HepG2 (cell line): ENCODE measurements at regions not wholly inside any gene's neighbourhood (a gene's known extent, or its start where the extent isn't known, plus 50 kb on each side); places are given as distances from the start of the nearest gene placed in this dataset.

Experiments
- ATAC-seq: fragments of 200-7000 bp; cut with Tn5 transposase; 3 replicates; pipeline ENCODE4 v1.9.1; 2020; ENCODE audit warnings: mild to moderate bottlenecking, moderate library complexity
- BruUV-seq: library from RNA; stranded (reverse); fragments of 400-500 nt; replicated peaks from 2 replicates; lab custom pipeline; 2021; lab: Mats Ljungman, UMichigan
- CTCF ChIA-PET: fragments of 300-600 bp; formaldehyde crosslinking; extraction: SDS; loops from one replicate; lab custom pipeline; 2021; ENCODE audit warnings: low total read pairs, inconsistent platforms, low intra/inter-chr PET ratio; lab: Yijun Ruan, JAX
- POLR2A ChIA-PET: fragments of 350-600 bp; sonication (Branson Sonifier 250); formaldehyde crosslinking; loops from one replicate; lab custom pipeline; 2020; ENCODE audit warnings: antibody characterized with exemption, inconsistent platforms; lab: Yijun Ruan, JAX
- DNase-seq: peaks from one replicate; pipeline ENCODE4 v3.0.0-alpha.2; 2015; ENCODE audit warnings: low spot score
- FAIRE-seq: peaks from 3 replicates; lab custom pipeline; 2011; peaks lifted over from hg19 to GRCh38; lab: Jason Lieb, UNC
- H2AFZ ChIP-seq: one replicate; pipeline ENCODE4 v1.6.1; 2011; ENCODE audit warnings: low read length, inconsistent platforms
- H3K27ac ChIP-seq: fragments of 300-600 bp; 3 replicates; pipeline ENCODE4 v1.8.0; 2011; ENCODE audit warnings: mixed run types, mild to moderate bottlenecking, mixed read lengths, low read length, inconsistent platforms; ENCODE audit not compliant: insufficient read depth; ENCODE audit errors: extremely low read length
- H3K27me3 ChIP-seq, 2 experiments: fragments of 200-600 bp in 1 of 2; 2 replicates in 1 of 2; 3 replicates in 1 of 2; pipeline versions ENCODE4 v1.6.0 to v1.8.0; 2011; ENCODE audit warnings: low read length in 2 of 2, mild to moderate bottlenecking in 2 of 2, moderate library complexity in 2 of 2, inconsistent platforms in 1 of 2; ENCODE audit not compliant: insufficient read depth in 2 of 2, control insufficient read depth in 1 of 2
- H3K36me3 ChIP-seq, 2 experiments: fragments of 200-600 bp in 1 of 2; replicated peaks in 1 of 2; 2 replicates in 1 of 2; 3 replicates in 1 of 2; pipeline versions ENCODE4 v1.5.1 to v1.8.0; 2011; ENCODE audit warnings: low read length in 2 of 2, inconsistent platforms in 1 of 2; ENCODE audit not compliant: insufficient read depth in 2 of 2, control insufficient read depth in 1 of 2
- H3K4me1 ChIP-seq: 2 replicates; pipeline ENCODE4 v1.5.1; 2012; ENCODE audit warnings: low read length, inconsistent platforms; ENCODE audit not compliant: insufficient read depth
- H3K4me2 ChIP-seq: 2 replicates; pipeline ENCODE4 v1.6.0; 2011; ENCODE audit warnings: low read depth, low read length, inconsistent platforms
- H3K4me3 ChIP-seq, 3 experiments: fragments of 200-600 bp in 1 of 3; sonication (generic), shearing (Covaris generic) in 1 of 3; replicated peaks in 1 of 3; 2 replicates each; pipeline ENCODE4 v1.5.1; 2011 to 2016; ENCODE audit warnings: low read length in 3 of 3, inconsistent platforms in 2 of 3, low read depth in 2 of 3, mild to moderate bottlenecking in 2 of 3, control low read depth in 1 of 3, mixed read lengths in 1 of 3; ENCODE audit not compliant: insufficient read depth in 1 of 3
- H3K79me2 ChIP-seq: one replicate; pipeline ENCODE4 v1.6.1; 2011; ENCODE audit warnings: low read length, inconsistent platforms; ENCODE audit not compliant: insufficient read depth
- H3K9ac ChIP-seq: 2 replicates; pipeline ENCODE4 v1.6.0; 2011; ENCODE audit warnings: mild to moderate bottlenecking, low read depth, low read length, inconsistent platforms; ENCODE audit not compliant: insufficient read depth
- H3K9me3 ChIP-seq: 2 replicates; pipeline ENCODE4 v1.5.1; 2012; ENCODE audit warnings: mild to moderate bottlenecking, low read length
- H4K20me1 ChIP-seq: 2 replicates; pipeline ENCODE4 v1.6.0; 2011; ENCODE audit warnings: inconsistent platforms, mild to moderate bottlenecking, low read length, moderate library complexity; ENCODE audit not compliant: insufficient read depth
- CC2D1A ChIP-seq: sonication (generic); formaldehyde crosslinking; IDR thresholded peaks from 2 replicates; pipeline ENCODE4 v1.8.1; 2023; ENCODE audit warnings: mild to moderate bottlenecking, missing genetic modification reagents
- CREB1 ChIP-seq, 2 experiments: fragments of 450-650 bp in 1 of 2; IDR thresholded peaks; 2 replicates each; pipeline ENCODE4 v1.6.1; 2016 to 2017; ENCODE audit warnings: control low read depth in 1 of 2, mild to moderate bottlenecking in 1 of 2, missing compliant biosample characterization in 1 of 2, missing genetic modification characterization in 1 of 2
- DNMT1 ChIP-seq: sonication (generic); formaldehyde crosslinking; IDR thresholded peaks from 2 replicates; pipeline ENCODE4 v1.5.1; 2020; ENCODE audit warnings: mild to moderate bottlenecking, missing genetic modification reagents
- HMG20A ChIP-seq: IDR thresholded peaks from 2 replicates; pipeline ENCODE4 v1.6.1; 2016; ENCODE audit warnings: borderline replicate concordance
- HOXA5 ChIP-seq: sonication (generic); formaldehyde crosslinking; IDR thresholded peaks from 2 replicates; pipeline ENCODE4 v1.4.0; 2020; ENCODE audit warnings: missing genetic modification reagents
- NCOA2 ChIP-seq: sonication (generic); formaldehyde crosslinking; IDR thresholded peaks from 2 replicates; pipeline ENCODE4 v1.8.0; 2022; ENCODE audit warnings: inconsistent platforms
- PHF20 ChIP-seq: sonication (generic); formaldehyde crosslinking; IDR thresholded peaks from 2 replicates; pipeline ENCODE4 v1.5.0; 2020; ENCODE audit warnings: mild to moderate bottlenecking, missing genetic modification reagents
- PRPF4 ChIP-seq: fragments of 200-400 bp; formaldehyde crosslinking; IDR thresholded peaks from 2 replicates; pipeline ENCODE4 v1.6.1; 2016; ENCODE audit warnings: low read length, low read depth; ENCODE audit not compliant: poor library complexity, severe bottlenecking
- SAFB2 ChIP-seq: sonication (generic); formaldehyde crosslinking; IDR thresholded peaks from 2 replicates; pipeline ENCODE4 v1.5.1; 2020; ENCODE audit warnings: missing genetic modification reagents, low read depth, mild to moderate bottlenecking, borderline replicate concordance
- ZNF543 ChIP-seq: sonication (generic); formaldehyde crosslinking; IDR thresholded peaks from 2 replicates; pipeline ENCODE4 v1.4.0; 2020; ENCODE audit warnings: mild to moderate bottlenecking, missing genetic modification reagents
- ZNF816 ChIP-seq: sonication (generic); formaldehyde crosslinking; IDR thresholded peaks from 2 replicates; pipeline ENCODE4 v1.8.0; 2022; ENCODE audit warnings: missing genetic modification reagents, mild to moderate bottlenecking, borderline replicate concordance
- WGBS: methylation state at CpG from one replicate; pipeline ENCODE4 v1.1.6; 2017; ENCODE audit warnings: low lambda C conversion rate; 5-methylcytosine and 5-hydroxymethylcytosine counted together
- in situ Hi-C: cut with HindIII; loops from 2 replicates; pipeline ENCODE4 v1.10.0; 2017; ENCODE audit warnings: low pct_unique_long_range_greater_than_20kb; ENCODE audit not compliant: extremely low pct_ligation_motif_present
- intact Hi-C: fragments of 100-400 bp; cut with micrococcal nuclease; formaldehyde crosslinking; loops from one replicate; pipeline ENCODE4 v1.10.0; 2022; ENCODE audit not compliant: unreplicated experiment
- TF ChIP-seq, protein P1 (sequence below): sonication (generic); formaldehyde crosslinking; IDR thresholded peaks from 2 replicates; pipeline ENCODE4 v1.4.0; 2020; ENCODE audit warnings: missing genetic modification reagents, borderline replicate concordance
- TF ChIP-seq, protein P2 (sequence below): IDR thresholded peaks from 2 replicates; pipeline ENCODE4 v1.6.1; 2016; ENCODE audit warnings: low read depth
- TF ChIP-seq, protein P3 (sequence below): conservative IDR thresholded peaks from 2 replicates; pipeline ENCODE4 v1.6.1; 2018; ENCODE audit warnings: missing genetic modification reagents
- TF ChIP-seq, protein P4 (sequence below): sonication (generic); formaldehyde crosslinking; IDR thresholded peaks from 2 replicates; pipeline ENCODE4 v1.4.0; 2020; ENCODE audit warnings: mild to moderate bottlenecking, missing genetic modification reagents

DNA sequence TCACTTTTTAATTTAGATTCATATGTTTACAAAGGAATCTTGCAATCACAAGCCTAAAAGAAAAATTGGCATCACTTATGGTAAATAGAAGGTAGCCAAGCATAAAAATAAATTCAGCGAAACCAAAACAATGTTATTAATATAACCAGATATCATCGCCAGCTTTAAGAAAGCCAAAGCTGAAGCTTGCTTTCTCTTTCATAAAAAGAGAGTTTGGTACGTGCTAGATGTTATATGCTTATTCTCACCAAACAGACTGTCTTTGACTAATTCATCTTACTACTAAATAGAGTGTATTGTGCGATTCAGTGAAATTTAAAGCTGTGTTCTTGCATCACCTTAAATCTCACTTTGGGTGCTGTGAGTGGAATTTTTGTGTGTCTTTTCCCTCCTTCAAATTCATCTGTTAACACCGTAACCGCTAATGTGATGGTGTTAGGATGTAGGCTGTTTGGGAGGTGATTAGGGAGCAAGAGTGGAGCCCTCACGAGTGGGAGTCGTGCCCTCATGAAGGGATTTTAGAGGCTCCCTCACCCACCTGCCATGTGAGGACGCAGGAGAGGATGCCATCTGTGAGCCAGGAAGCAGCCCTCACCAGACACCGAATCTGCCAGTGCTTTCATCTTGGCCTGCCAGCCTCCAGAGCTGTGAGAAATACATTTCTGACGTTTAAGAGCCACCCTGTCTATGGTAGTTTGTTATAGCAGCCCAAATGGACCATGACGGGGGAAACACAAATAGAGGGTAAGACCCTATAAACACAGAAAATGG is 134.1 kb upstream of the TMEM45B start:
- no peaks in the 10 kb centered on the region for H3K27me3 ChIP-seq
- H3K9ac ChIP-seq, result no peak overlapping the region
- H3K4me2 ChIP-seq, result no peak overlapping the region
- H3K36me3 ChIP-seq, result no peaks in the 10 kb centered on the region
- WGBS, result 51% methylated on average over 12 of the region's 12 CpGs
- H3K4me3 ChIP-seq, result no peak overlapping the region
- no TSS peak for BruUV-seq
- H2AFZ ChIP-seq, result no peak overlapping the region
- CTCF ChIA-PET, result no interaction called here
- no peaks in the 10 kb centered on the region for H3K79me2 ChIP-seq
- no peak overlapping the region for H3K27ac ChIP-seq
- intact Hi-C loops, result no loop called here
- POLR2A ChIA-PET, result no interaction called here
- in situ Hi-C loops, result loop anchor here (25.0 kb wide), 1 partner anchor 794 kb away; the partner anchor contains the start of gene KCNJ5
- H4K20me1 ChIP-seq, result no peaks in the 10 kb centered on the region
- H3K4me1 ChIP-seq, result no peaks in the 10 kb centered on the region
- no peak for ATAC-seq
- H3K9me3 ChIP-seq, result no peaks in the 10 kb centered on the region
- no peak for FAIRE-seq
- DNase-seq, result no peak
- TF ChIP-seq CC2D1A (no peak), HOXA5 (CRISPR knock-in tag) (no peak), HMG20A (CRISPR knock-in tag) (no peak), ZNF816 (CRISPR knock-in tag) (no peak), SAFB2 (CRISPR knock-in tag) (no peak), DNMT1 (CRISPR knock-in tag) (no peak), ZNF543 (no peak), CREB1 (IDR thresholded peaks at IDR 0.05) (no peak), CREB1 (CRISPR knock-in tag; IDR thresholded peaks at IDR 0.05) (no peak), PHF20 (no peak), NCOA2 (CRISPR knock-in tag) (no peak), PRPF4 (no peak)
- TF ChIP-seq, protein P1, sequence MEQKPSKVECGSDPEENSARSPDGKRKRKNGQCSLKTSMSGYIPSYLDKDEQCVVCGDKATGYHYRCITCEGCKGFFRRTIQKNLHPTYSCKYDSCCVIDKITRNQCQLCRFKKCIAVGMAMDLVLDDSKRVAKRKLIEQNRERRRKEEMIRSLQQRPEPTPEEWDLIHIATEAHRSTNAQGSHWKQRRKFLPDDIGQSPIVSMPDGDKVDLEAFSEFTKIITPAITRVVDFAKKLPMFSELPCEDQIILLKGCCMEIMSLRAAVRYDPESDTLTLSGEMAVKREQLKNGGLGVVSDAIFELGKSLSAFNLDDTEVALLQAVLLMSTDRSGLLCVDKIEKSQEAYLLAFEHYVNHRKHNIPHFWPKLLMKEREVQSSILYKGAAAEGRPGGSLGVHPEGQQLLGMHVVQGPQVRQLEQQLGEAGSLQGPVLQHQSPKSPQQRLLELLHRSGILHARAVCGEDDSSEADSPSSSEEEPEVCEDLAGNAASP (CRISPR knock-in tag), result no peak
- TF ChIP-seq, protein P2, sequence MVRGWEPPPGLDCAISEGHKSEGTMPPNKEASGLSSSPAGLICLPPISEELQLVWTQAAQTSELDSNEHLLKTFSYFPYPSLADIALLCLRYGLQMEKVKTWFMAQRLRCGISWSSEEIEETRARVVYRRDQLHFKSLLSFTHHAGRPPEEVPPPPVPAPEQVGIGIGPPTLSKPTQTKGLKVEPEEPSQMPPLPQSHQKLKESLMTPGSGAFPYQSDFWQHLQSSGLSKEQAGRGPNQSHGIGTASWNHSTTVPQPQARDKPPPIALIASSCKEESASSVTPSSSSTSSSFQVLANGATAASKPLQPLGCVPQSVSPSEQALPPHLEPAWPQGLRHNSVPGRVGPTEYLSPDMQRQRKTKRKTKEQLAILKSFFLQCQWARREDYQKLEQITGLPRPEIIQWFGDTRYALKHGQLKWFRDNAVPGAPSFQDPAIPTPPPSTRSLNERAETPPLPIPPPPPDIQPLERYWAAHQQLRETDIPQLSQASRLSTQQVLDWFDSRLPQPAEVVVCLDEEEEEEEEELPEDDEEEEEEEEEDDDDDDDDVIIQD, result no peak
- TF ChIP-seq, protein P3, sequence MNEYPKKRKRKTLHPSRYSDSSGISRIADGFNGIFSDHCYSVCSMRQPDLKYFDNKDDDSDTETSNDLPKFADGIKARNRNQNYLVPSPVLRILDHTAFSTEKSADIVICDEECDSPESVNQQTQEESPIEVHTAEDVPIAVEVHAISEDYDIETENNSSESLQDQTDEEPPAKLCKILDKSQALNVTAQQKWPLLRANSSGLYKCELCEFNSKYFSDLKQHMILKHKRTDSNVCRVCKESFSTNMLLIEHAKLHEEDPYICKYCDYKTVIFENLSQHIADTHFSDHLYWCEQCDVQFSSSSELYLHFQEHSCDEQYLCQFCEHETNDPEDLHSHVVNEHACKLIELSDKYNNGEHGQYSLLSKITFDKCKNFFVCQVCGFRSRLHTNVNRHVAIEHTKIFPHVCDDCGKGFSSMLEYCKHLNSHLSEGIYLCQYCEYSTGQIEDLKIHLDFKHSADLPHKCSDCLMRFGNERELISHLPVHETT (CRISPR knock-in tag), result no peak
- TF ChIP-seq, protein P4, sequence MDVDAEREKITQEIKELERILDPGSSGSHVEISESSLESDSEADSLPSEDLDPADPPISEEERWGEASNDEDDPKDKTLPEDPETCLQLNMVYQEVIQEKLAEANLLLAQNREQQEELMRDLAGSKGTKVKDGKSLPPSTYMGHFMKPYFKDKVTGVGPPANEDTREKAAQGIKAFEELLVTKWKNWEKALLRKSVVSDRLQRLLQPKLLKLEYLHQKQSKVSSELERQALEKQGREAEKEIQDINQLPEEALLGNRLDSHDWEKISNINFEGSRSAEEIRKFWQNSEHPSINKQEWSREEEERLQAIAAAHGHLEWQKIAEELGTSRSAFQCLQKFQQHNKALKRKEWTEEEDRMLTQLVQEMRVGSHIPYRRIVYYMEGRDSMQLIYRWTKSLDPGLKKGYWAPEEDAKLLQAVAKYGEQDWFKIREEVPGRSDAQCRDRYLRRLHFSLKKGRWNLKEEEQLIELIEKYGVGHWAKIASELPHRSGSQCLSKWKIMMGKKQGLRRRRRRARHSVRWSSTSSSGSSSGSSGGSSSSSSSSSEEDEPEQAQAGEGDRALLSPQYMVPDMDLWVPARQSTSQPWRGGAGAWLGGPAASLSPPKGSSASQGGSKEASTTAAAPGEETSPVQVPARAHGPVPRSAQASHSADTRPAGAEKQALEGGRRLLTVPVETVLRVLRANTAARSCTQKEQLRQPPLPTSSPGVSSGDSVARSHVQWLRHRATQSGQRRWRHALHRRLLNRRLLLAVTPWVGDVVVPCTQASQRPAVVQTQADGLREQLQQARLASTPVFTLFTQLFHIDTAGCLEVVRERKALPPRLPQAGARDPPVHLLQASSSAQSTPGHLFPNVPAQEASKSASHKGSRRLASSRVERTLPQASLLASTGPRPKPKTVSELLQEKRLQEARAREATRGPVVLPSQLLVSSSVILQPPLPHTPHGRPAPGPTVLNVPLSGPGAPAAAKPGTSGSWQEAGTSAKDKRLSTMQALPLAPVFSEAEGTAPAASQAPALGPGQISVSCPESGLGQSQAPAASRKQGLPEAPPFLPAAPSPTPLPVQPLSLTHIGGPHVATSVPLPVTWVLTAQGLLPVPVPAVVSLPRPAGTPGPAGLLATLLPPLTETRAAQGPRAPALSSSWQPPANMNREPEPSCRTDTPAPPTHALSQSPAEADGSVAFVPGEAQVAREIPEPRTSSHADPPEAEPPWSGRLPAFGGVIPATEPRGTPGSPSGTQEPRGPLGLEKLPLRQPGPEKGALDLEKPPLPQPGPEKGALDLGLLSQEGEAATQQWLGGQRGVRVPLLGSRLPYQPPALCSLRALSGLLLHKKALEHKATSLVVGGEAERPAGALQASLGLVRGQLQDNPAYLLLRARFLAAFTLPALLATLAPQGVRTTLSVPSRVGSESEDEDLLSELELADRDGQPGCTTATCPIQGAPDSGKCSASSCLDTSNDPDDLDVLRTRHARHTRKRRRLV, result no peak
